OCI-LY3 (cell line): ENCODE measurements at regions not wholly inside any gene's neighbourhood (a gene's known extent, or its start where the extent isn't known, plus 50 kb on each side); places are given as distances from the start of the nearest gene placed in this dataset.

Experiments used
- EZH2phosphoT487 ChIP-seq: fragments of 200-600 bp; shearing (Covaris generic); IDR thresholded peaks from 2 replicates; pipeline ENCODE4 v1.6.1; 2018; ENCODE audit warnings: antibody characterized with exemption, mixed run types, low read depth
- TF ChIP-seq, protein P1 (sequence below): fragments of 200-600, 300-600 bp; sonication (generic); IDR thresholded peaks from 2 replicates; pipeline ENCODE4 v1.5.1; 2014; ENCODE audit warnings: antibody characterized with exemption, low read length, low read depth

DNA sequence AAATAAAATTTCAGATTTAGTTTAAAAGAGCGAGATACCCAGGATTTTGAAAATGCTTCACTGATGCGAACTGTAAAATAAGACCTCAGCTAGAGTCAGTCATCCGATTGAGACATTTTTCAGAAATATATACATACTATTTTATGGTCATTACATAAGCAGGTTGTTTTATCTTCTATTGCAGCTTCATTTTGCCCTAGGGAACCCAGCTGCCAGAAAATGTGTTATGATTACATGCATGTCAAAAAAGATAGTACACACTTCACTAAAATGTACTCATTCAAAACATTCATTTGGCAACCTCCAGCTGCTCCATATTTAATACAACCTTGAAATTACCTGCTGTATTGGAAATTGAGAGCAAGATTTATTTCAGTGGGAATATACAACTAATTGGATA is 483.8 kb upstream of the SLITRK6 start:
- TF ChIP-seq, protein P1, sequence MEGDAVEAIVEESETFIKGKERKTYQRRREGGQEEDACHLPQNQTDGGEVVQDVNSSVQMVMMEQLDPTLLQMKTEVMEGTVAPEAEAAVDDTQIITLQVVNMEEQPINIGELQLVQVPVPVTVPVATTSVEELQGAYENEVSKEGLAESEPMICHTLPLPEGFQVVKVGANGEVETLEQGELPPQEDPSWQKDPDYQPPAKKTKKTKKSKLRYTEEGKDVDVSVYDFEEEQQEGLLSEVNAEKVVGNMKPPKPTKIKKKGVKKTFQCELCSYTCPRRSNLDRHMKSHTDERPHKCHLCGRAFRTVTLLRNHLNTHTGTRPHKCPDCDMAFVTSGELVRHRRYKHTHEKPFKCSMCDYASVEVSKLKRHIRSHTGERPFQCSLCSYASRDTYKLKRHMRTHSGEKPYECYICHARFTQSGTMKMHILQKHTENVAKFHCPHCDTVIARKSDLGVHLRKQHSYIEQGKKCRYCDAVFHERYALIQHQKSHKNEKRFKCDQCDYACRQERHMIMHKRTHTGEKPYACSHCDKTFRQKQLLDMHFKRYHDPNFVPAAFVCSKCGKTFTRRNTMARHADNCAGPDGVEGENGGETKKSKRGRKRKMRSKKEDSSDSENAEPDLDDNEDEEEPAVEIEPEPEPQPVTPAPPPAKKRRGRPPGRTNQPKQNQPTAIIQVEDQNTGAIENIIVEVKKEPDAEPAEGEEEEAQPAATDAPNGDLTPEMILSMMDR = no peak
- TF ChIP-seq EZH2phosphoT487 = no peak
